SK-N-SH (cell line): ENCODE measurements at regions not wholly inside any gene's neighbourhood (a gene's known extent, or its start where the extent isn't known, plus 50 kb on each side); places are given as distances from the start of the nearest gene placed in this dataset.

Source experiments
- CTCF ChIP-seq: fragments of 200-600 bp; sonication (generic); IDR thresholded peaks from 2 replicates; pipeline ENCODE4 v1.6.1; 2017; ENCODE audit warnings: antibody characterized with exemption, mild to moderate bottlenecking, moderate library complexity
- ELF1 ChIP-seq: IDR thresholded peaks from 2 replicates; pipeline ENCODE4 v1.4.0; 2012
- EZH2phosphoT487 ChIP-seq: fragments of 200-600 bp; sonication (generic); IDR thresholded peaks from 2 replicates; pipeline ENCODE4 v1.6.1; 2017; ENCODE audit warnings: low read depth, mixed run types, mild to moderate bottlenecking, antibody characterized with exemption, moderate library complexity, borderline replicate concordance
- JUND ChIP-seq: IDR thresholded peaks from 2 replicates; pipeline ENCODE4 v1.4.0; 2012
- MAX ChIP-seq: IDR thresholded peaks from 2 replicates; pipeline ENCODE4 v1.4.0; 2012; ENCODE audit warnings: low read depth
- MXI1 ChIP-seq: IDR thresholded peaks from 2 replicates; pipeline ENCODE4 v1.6.1; 2012; ENCODE audit warnings: mild to moderate bottlenecking, low read depth, low read length, improper control_type of control experiment
- RAD21 ChIP-seq: IDR thresholded peaks from 2 replicates; pipeline ENCODE4 v1.6.1; 2012; ENCODE audit warnings: mild to moderate bottlenecking, low read length
- REST ChIP-seq: IDR thresholded peaks from 2 replicates; pipeline ENCODE4 v1.6.1; 2012; ENCODE audit warnings: mild to moderate bottlenecking, low read depth, low read length, moderate library complexity
- RFX5 ChIP-seq: IDR thresholded peaks from 2 replicates; pipeline ENCODE4 v1.6.1; 2012; ENCODE audit warnings: mild to moderate bottlenecking, improper control_type of control experiment, low read length
- TAF1 ChIP-seq: IDR thresholded peaks from 2 replicates; pipeline ENCODE4 v1.6.1; 2012; ENCODE audit warnings: low read depth, mild to moderate bottlenecking, low read length, moderate library complexity, borderline replicate concordance
- TCF12 ChIP-seq: IDR thresholded peaks from 2 replicates; pipeline ENCODE4 v1.4.0; 2012
- YY1 ChIP-seq: IDR thresholded peaks from 2 replicates; pipeline ENCODE4 v1.4.0; 2012; ENCODE audit warnings: low read depth, mild to moderate bottlenecking

GRCh38 chr6:66926060-66926459, 1219.0 kb upstream of the EYS start:
- TF ChIP-seq CTCF, result peak; percentile 40
- TF ChIP-seq ELF1, result no peak
- TF ChIP-seq RAD21, result peak; percentile 27; the same call in 1 of the 2 replicates
- no peak for TF ChIP-seq MXI1
- TF ChIP-seq EZH2phosphoT487, result no peak
- no peak for TF ChIP-seq YY1
- TF ChIP-seq TCF12, result no peak
- no peak for TF ChIP-seq TAF1
- TF ChIP-seq MAX, result no peak
- no peak for TF ChIP-seq JUND
- no peak for TF ChIP-seq REST
- TF ChIP-seq RFX5, result no peak
